SK-N-SH (cell line): ENCODE measurements at regions not wholly inside any gene's neighbourhood (a gene's known extent, or its start where the extent isn't known, plus 50 kb on each side); places are given as distances from the start of the nearest gene placed in this dataset.

Experiments
- EP300 ChIP-seq, 2 experiments: IDR thresholded peaks; 2 replicates each; pipeline versions ENCODE4 v1.4.0 to v1.6.1; 2012; ENCODE audit warnings: borderline replicate concordance in 1 of 2, low read depth in 1 of 2, low read length in 1 of 2
- POLR2AphosphoS5 ChIP-seq: IDR thresholded peaks from 2 replicates; pipeline ENCODE4 v1.6.1; 2012; ENCODE audit warnings: low read depth, low read length
- SMC3 ChIP-seq: IDR thresholded peaks from 2 replicates; pipeline ENCODE4 v1.6.1; 2012; ENCODE audit warnings: low read depth, low read length, improper control_type of control experiment
- TAF1 ChIP-seq: IDR thresholded peaks from 2 replicates; pipeline ENCODE4 v1.6.1; 2012; ENCODE audit warnings: low read depth, mild to moderate bottlenecking, low read length, moderate library complexity, borderline replicate concordance
- TF ChIP-seq, protein P1 (sequence below): fragments of 200-600 bp; sonication (generic); IDR thresholded peaks from 2 replicates; pipeline ENCODE4 v1.6.1; 2017; ENCODE audit warnings: antibody characterized with exemption, mild to moderate bottlenecking, moderate library complexity
- TF ChIP-seq, protein P2 (sequence below): IDR thresholded peaks from 2 replicates; pipeline ENCODE4 v1.6.1; 2012; ENCODE audit warnings: mild to moderate bottlenecking, low read depth, low read length, moderate library complexity

DNA sequence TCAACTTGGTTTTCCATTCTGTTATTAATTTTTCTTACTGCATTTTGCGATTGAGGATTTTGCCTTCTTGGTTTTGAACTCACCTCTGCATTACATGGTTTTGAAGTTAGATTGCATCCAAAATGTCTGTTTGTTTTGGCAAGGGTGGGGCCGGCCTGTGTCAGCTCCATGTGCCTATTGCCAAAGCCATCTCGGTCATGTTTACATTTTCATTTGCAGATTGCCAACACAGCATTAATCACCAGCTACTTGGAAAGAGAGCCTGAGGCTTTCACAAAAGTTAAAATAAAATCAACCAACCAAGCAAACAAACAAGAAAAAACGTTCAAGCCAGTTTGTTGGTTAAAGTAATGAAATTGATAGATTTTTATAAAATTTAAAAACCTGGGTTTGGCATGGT is 695.8 kb downstream of the TYW1 start:
- TF ChIP-seq SMC3 = no peak
- TF ChIP-seq, protein P1, sequence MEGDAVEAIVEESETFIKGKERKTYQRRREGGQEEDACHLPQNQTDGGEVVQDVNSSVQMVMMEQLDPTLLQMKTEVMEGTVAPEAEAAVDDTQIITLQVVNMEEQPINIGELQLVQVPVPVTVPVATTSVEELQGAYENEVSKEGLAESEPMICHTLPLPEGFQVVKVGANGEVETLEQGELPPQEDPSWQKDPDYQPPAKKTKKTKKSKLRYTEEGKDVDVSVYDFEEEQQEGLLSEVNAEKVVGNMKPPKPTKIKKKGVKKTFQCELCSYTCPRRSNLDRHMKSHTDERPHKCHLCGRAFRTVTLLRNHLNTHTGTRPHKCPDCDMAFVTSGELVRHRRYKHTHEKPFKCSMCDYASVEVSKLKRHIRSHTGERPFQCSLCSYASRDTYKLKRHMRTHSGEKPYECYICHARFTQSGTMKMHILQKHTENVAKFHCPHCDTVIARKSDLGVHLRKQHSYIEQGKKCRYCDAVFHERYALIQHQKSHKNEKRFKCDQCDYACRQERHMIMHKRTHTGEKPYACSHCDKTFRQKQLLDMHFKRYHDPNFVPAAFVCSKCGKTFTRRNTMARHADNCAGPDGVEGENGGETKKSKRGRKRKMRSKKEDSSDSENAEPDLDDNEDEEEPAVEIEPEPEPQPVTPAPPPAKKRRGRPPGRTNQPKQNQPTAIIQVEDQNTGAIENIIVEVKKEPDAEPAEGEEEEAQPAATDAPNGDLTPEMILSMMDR = no peak
- TF ChIP-seq EP300 (IDR thresholded peaks at IDR 0.05; ENCODE audit: borderline replicate concordance in 1 of 2, low read depth in 1 of 2, low read length in 1 of 2) = no peak
- no peak for TF ChIP-seq TAF1
- TF ChIP-seq, protein P2, sequence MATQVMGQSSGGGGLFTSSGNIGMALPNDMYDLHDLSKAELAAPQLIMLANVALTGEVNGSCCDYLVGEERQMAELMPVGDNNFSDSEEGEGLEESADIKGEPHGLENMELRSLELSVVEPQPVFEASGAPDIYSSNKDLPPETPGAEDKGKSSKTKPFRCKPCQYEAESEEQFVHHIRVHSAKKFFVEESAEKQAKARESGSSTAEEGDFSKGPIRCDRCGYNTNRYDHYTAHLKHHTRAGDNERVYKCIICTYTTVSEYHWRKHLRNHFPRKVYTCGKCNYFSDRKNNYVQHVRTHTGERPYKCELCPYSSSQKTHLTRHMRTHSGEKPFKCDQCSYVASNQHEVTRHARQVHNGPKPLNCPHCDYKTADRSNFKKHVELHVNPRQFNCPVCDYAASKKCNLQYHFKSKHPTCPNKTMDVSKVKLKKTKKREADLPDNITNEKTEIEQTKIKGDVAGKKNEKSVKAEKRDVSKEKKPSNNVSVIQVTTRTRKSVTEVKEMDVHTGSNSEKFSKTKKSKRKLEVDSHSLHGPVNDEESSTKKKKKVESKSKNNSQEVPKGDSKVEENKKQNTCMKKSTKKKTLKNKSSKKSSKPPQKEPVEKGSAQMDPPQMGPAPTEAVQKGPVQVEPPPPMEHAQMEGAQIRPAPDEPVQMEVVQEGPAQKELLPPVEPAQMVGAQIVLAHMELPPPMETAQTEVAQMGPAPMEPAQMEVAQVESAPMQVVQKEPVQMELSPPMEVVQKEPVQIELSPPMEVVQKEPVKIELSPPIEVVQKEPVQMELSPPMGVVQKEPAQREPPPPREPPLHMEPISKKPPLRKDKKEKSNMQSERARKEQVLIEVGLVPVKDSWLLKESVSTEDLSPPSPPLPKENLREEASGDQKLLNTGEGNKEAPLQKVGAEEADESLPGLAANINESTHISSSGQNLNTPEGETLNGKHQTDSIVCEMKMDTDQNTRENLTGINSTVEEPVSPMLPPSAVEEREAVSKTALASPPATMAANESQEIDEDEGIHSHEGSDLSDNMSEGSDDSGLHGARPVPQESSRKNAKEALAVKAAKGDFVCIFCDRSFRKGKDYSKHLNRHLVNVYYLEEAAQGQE = no peak
- no peak for TF ChIP-seq POLR2AphosphoS5
